ENCODE measurements at regions not wholly inside any gene's neighbourhood (a gene's known extent, or its start where the extent isn't known, plus 50 kb on each side); places are given as distances from the start of the nearest gene placed in this dataset.

DNA sequence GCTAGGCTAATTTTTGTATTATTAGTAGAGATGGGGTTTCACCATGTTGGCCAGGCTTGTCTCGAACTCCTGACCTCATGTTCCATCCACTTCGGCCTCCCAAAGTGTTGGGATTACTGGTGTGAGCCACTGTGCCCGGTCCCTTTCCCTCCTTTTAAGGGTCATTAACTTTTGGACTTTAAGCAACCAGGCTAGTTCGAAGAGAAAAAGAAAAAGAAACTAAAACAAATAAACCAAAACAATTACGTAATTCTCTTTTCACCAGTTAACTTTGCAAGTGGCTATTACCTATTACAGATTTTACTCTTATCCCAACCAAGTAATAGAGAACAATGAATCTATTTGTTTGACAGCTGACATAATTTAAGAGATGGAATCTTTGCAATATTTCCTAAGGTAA lies 72.8 kb upstream of the SEMA3C start:
- no peak for DNase-seq (ENCODE audit: low spot score)

DNA sequence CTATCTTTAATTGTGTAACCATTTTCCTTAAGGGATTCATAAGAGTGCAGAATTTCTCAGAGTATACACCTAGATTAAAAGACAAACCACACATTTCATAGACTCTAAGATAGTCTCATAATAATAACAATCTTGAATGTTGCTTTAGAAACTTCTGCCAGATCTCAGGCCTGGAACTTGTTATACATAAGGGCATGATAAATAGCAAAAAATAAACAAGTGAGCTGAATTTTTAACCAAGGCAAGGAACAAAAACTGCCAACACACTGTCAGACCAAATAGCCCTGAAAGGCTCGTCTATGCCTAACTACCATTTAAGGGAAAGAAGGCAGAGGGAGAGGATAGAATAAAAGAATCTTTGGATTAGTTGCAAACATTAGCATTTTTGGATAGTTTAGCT lies 65.8 kb upstream of the SEMA3C start:
- DNase-seq (ENCODE audit: low spot score): no peak

- no peak for DNase-seq (ENCODE audit: low spot score)
Observed at GRCh38 chr7:80981405-80981804, 62.6 kb upstream of the SEMA3C start.

DNA sequence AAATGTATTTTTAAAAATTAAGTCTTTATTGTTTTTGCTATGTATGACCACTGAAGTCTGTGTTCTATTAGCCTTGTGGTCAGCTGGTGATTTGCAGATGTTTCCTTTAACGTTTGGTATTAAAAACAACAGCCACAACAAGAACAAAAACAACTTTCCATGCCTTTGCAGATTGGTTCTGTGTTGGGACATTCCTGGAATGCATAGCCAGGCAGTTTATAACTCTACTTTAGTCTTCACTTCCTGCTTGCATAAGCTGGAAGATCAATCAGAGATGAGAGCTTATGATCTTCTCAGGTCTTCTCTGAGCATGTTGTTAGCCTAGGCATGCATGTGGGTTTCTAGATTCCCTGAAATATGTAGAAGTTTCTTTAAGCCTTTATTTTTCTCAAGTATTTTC lies 58.9 kb upstream of the SEMA3C start:
- DNase-seq (ENCODE audit: low spot score): no peak

- no peak for DNase-seq (ENCODE audit: low spot score)
Observed at GRCh38 chr7:80974396-80975358, 55.8 kb upstream of the SEMA3C start.

DNA sequence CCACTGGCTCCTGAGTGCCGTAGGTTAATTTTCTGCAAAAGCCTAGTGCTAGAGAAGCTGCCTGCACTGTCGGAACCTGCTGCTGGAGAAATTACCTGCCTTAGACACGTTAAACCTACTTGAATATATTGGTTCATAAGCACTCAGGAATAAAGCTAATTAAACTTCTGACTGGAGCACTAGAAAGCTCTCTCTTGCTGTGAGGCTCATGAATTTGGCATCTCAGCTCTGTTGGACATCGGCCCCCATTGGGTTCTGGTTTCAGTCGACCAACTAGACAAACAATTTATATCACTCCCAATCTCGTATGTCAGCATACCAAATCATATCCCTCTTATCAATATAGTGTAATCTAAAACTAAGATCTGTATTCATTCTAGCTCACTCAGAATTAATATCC lies 52.4 kb upstream of the SEMA3C start:
- DNase-seq (ENCODE audit: low spot score): no peak

All from LoVo (cell line).